Suprapubic skin (tissue), 4 donors: ENCODE measurements at regions not wholly inside any gene's neighbourhood (a gene's known extent, or its start where the extent isn't known, plus 50 kb on each side); places are given as distances from the start of the nearest gene placed in this dataset.

Experiments
- DNase-seq, 2 donors: peaks; one replicate each; pipeline ENCODE4 v3.0.0-alpha.2; 2019; ENCODE audit warnings: low spot score in 2 of 2
- H3K27ac ChIP-seq: fragments of 200-600 bp; sonication (generic); one replicate; pipeline ENCODE4 v1.5.1; 2019
- H3K27me3 ChIP-seq: fragments of 200-600 bp; sonication (generic); one replicate; pipeline ENCODE4 v1.5.1; 2019
- H3K36me3 ChIP-seq: fragments of 200-600 bp; sonication (generic); one replicate; pipeline ENCODE4 v1.5.1; 2019
- H3K4me1 ChIP-seq: fragments of 200-600 bp; sonication (generic); one replicate; pipeline ENCODE4 v1.5.1; 2019
- H3K4me3 ChIP-seq: fragments of 200-600 bp; sonication (generic); one replicate; pipeline ENCODE4 v1.5.1; 2019; ENCODE audit warnings: mild to moderate bottlenecking
- H3K9me3 ChIP-seq: fragments of 200-600 bp; sonication (generic); one replicate; pipeline ENCODE4 v1.5.1; 2019
- EP300 ChIP-seq: sonication (generic); formaldehyde crosslinking; IDR thresholded peaks from one replicate; pipeline ENCODE4 v1.6.1; 2017; ENCODE audit warnings: antibody characterized with exemption
- POLR2A ChIP-seq, 2 donors: fragments of 450-650 bp; IDR thresholded peaks; one replicate each; pipeline ENCODE4 v1.6.1; 2017; ENCODE audit warnings: antibody characterized with exemption in 2 of 2, mild to moderate bottlenecking in 2 of 2, moderate library complexity in 2 of 2
- POLR2AphosphoS5 ChIP-seq, 3 donors: sonication (generic); formaldehyde crosslinking; IDR thresholded peaks; one replicate each; pipeline ENCODE4 v1.6.1; 2017; ENCODE audit warnings: antibody characterized with exemption in 3 of 3
- WGBS: methylation state at CpG from one replicate; pipeline ENCODE4 v1.1.5; 2018; 5-methylcytosine and 5-hydroxymethylcytosine counted together
- TF ChIP-seq, protein P1 (sequence below), 2 donors: fragments of 200-600 bp in 1 of 2; fragments of 450-650 bp in 1 of 2; sonication (generic) in 1 of 2; IDR thresholded peaks; one replicate each; pipeline ENCODE4 v1.5.1; 2016 to 2019; ENCODE audit warnings: antibody characterized with exemption in 2 of 2, mild to moderate bottlenecking in 1 of 2, moderate library complexity in 1 of 2

DNA sequence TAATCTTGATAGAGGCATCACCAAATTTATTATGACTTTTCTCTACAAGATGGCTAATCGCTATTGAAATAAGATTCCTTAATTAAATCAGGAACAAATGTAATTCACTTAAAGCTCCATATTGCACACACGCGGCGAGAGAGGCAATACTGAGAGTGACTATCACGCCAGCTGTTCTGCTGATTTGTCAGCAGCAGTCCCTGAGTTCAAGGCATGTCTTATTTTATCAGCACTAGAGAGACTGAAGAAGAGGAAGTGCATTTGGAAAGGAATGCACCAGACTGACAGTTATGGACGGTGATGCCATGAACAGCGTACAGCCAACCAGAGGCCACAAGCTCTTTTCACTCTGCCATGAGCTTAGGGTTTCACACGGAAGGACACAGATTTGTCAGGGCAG, 83.6 kb upstream of the SLCO3A1 start:
- H3K4me3 ChIP-seq: no peak overlapping the region
- 70% methylated on average over 8 of the region's 8 CpGs for WGBS
- no peaks in the 10 kb centered on the region for H3K27me3 ChIP-seq
- no peak overlapping the region for H3K27ac ChIP-seq
- TF ChIP-seq POLR2A (IDR thresholded peaks at IDR 0.05) (no peak), POLR2AphosphoS5 (IDR thresholded peaks at IDR 0.05) (no peak), EP300 (no peak)
- TF ChIP-seq, protein P1, sequence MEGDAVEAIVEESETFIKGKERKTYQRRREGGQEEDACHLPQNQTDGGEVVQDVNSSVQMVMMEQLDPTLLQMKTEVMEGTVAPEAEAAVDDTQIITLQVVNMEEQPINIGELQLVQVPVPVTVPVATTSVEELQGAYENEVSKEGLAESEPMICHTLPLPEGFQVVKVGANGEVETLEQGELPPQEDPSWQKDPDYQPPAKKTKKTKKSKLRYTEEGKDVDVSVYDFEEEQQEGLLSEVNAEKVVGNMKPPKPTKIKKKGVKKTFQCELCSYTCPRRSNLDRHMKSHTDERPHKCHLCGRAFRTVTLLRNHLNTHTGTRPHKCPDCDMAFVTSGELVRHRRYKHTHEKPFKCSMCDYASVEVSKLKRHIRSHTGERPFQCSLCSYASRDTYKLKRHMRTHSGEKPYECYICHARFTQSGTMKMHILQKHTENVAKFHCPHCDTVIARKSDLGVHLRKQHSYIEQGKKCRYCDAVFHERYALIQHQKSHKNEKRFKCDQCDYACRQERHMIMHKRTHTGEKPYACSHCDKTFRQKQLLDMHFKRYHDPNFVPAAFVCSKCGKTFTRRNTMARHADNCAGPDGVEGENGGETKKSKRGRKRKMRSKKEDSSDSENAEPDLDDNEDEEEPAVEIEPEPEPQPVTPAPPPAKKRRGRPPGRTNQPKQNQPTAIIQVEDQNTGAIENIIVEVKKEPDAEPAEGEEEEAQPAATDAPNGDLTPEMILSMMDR (IDR thresholded peaks at IDR 0.05): no peak
- H3K9me3 ChIP-seq: no peaks in the 10 kb centered on the region
- DNase-seq: no peak
- H3K36me3 ChIP-seq: no peaks in the 10 kb centered on the region
- H3K4me1 ChIP-seq: no peaks in the 10 kb centered on the region

- 59% methylated on average over 4 of the region's 4 CpGs for WGBS
These were observed 77.4 kb upstream of the SLCO3A1 start for GRCh38 chr15:91776104-91776503.

GRCh38 chr15:91779960-91780359, 73.5 kb upstream of the SLCO3A1 start:
- H3K9me3 ChIP-seq: no peaks in the 10 kb centered on the region
- H3K4me3 ChIP-seq: no peak overlapping the region
- no peaks in the 10 kb centered on the region for H3K4me1 ChIP-seq
- TF ChIP-seq EP300 (no peak), POLR2A (IDR thresholded peaks at IDR 0.05) (no peak)
- H3K27ac ChIP-seq: no peak overlapping the region
- 87% methylated on average over 5 of the region's 5 CpGs for WGBS
- no peak for DNase-seq
- H3K27me3 ChIP-seq: peaks cover 20% of the 10 kb centered on the region
- H3K36me3 ChIP-seq: no peaks in the 10 kb centered on the region

More at GRCh38 chr15:91776104-91776503, 77.4 kb upstream of the SLCO3A1 start:
- H3K27me3 ChIP-seq: peaks cover 20% of the 10 kb centered on the region
- H3K4me3 ChIP-seq: no peak overlapping the region
- no peak overlapping the region for H3K27ac ChIP-seq
- no peaks in the 10 kb centered on the region for H3K9me3 ChIP-seq
- no peaks in the 10 kb centered on the region for H3K4me1 ChIP-seq
- DNase-seq: no peak
- H3K36me3 ChIP-seq: no peaks in the 10 kb centered on the region
- TF ChIP-seq EP300 (no peak), POLR2A (IDR thresholded peaks at IDR 0.05) (no peak), POLR2AphosphoS5 (IDR thresholded peaks at IDR 0.05) (no peak)
- TF ChIP-seq, protein P1 (IDR thresholded peaks at IDR 0.05): no peak

- WGBS: 52% methylated on average over 3 of the region's 3 CpGs
- no peak for DNase-seq
- no peak for TF ChIP-seq POLR2A (IDR thresholded peaks at IDR 0.05)
- no peak for TF ChIP-seq EP300
- TF ChIP-seq, protein P1 (IDR thresholded peaks at IDR 0.05): no peak
- TF ChIP-seq POLR2AphosphoS5 (IDR thresholded peaks at IDR 0.05): no peak
- H3K4me1 ChIP-seq: no peaks in the 10 kb centered on the region
- H3K4me3 ChIP-seq: no peak overlapping the region
- H3K36me3 ChIP-seq: no peaks in the 10 kb centered on the region
- H3K9me3 ChIP-seq: no peaks in the 10 kb centered on the region
- no peak overlapping the region for H3K27ac ChIP-seq
- H3K27me3 ChIP-seq: peaks cover 20% of the 10 kb centered on the region
These were observed 73.1 kb upstream of the SLCO3A1 start for GRCh38 chr15:91780387-91780786.

GRCh38 chr15:91782221-91782620, 71.3 kb upstream of the SLCO3A1 start:
- H3K27ac ChIP-seq: no peak overlapping the region
- H3K36me3 ChIP-seq: no peaks in the 10 kb centered on the region
- no peaks in the 10 kb centered on the region for H3K9me3 ChIP-seq
- DNase-seq: no peak
- WGBS: 54% methylated on average over 6 of the region's 6 CpGs
- no peak overlapping the region for H3K4me3 ChIP-seq
- H3K4me1 ChIP-seq: no peaks in the 10 kb centered on the region
- TF ChIP-seq, protein P1 (IDR thresholded peaks at IDR 0.05): no peak
- TF ChIP-seq POLR2A (IDR thresholded peaks at IDR 0.05) (no peak), EP300 (no peak), POLR2AphosphoS5 (IDR thresholded peaks at IDR 0.05) (no peak)
- peaks cover 20% of the 10 kb centered on the region for H3K27me3 ChIP-seq

- no peak overlapping the region for H3K27ac ChIP-seq
- no peak overlapping the region for H3K4me3 ChIP-seq
- no peaks in the 10 kb centered on the region for H3K4me1 ChIP-seq
- no peaks in the 10 kb centered on the region for H3K36me3 ChIP-seq
- H3K27me3 ChIP-seq: peaks cover 14% of the 10 kb centered on the region
- WGBS: 71% methylated on average over 3 of the region's 3 CpGs
- H3K9me3 ChIP-seq: no peaks in the 10 kb centered on the region
- TF ChIP-seq POLR2A (IDR thresholded peaks at IDR 0.05) (no peak), EP300 (no peak), POLR2AphosphoS5 (IDR thresholded peaks at IDR 0.05) (no peak)
- TF ChIP-seq, protein P1 (IDR thresholded peaks at IDR 0.05): no peak
- DNase-seq: no peak
These were observed 70.5 kb upstream of the SLCO3A1 start for GRCh38 chr15:91783008-91783407.
